HG02759 (cell line): ENCODE measurements at regions not wholly inside any gene's neighbourhood (a gene's known extent, or its start where the extent isn't known, plus 50 kb on each side); places are given as distances from the start of the nearest gene placed in this dataset.

Source experiments
- ATAC-seq: cut with Tn5 transposase; IDR thresholded peaks from one replicate; pipeline ENCODE4 v1.9.1; 2021; ENCODE audit warnings: mild to moderate bottlenecking, moderate library complexity; ENCODE audit not compliant: unreplicated experiment

DNA sequence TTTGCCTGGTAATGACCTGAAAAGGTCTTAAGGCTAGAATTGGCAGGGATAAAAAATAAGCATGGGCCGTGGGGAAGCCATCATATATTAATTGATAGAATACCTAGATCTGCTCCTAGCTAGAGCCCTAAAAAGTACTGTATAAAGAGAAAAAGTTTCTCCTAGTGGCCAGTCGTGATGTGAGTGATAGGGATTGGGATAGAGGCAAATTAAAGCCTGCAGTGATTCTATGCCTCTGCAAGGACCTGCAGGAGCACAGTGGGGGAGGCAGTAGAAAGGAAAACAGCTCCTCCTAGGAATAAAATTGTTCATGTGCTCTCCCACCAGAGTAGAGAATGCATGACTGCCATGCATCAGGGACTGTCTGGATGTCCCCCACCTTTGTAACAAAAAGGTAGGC lies 56.2 kb upstream of the FTMT start:
- ATAC-seq = no peak

DNA sequence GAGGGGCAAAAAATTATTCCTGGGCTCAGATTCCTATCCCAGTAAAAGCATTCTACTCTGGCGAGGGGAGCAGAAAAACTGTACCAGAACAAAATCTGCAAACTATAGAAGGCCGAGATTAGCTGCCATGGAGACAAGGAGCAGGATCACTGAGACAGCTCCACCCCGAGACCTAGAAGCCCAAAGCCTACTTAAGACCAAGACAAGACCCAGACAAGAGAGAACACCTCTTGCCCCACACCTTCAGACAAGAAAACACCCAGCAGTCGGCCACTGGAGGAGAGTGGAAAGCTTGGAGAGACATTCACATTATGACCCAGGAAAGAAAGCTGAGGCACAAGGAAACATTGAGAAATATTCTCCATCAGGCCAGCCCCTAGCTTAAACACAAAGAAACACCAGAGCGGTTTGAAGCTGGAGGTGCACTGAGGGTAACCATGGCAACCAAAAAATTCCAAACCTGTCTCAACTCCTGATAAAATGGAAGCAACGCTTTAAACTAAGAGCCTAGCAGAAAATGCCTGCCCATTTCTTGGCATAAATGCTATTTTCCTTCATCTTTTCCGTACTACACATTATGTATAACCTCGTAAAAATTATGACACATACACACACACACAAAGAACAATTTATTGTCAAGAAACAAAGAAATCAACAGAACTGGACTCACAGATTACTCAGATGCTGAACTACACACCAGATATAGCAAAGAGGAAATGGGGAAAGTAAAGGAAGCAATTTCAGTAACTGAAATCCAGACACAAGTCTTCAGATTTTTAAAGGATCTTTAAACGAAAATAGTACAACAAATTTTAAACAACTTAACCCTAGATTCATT lies 53.8 kb upstream of the FTMT start:
- ATAC-seq = no peak
